Hepatocyte (in vitro differentiated cells): ENCODE measurements at regions not wholly inside any gene's neighbourhood (a gene's known extent, or its start where the extent isn't known, plus 50 kb on each side); places are given as distances from the start of the nearest gene placed in this dataset.

Experiments used
- DNase-seq: peaks from one replicate; pipeline ENCODE4 v3.0.0-alpha.2; 2016; ENCODE audit warnings: low spot score
- H2AFZ ChIP-seq: fragments of 200-600 bp; sonication (generic); 2 replicates; pipeline ENCODE4 v1.6.0; 2016; ENCODE audit warnings: antibody characterized with exemption, mild to moderate bottlenecking
- H3K27ac ChIP-seq: fragments of 200-600 bp; sonication (generic); 2 replicates; pipeline ENCODE4 v1.5.1; 2016; ENCODE audit warnings: mild to moderate bottlenecking
- H3K27me3 ChIP-seq: fragments of 200-600 bp; sonication (generic); 2 replicates; pipeline ENCODE4 v1.6.1; 2016
- H3K36me3 ChIP-seq: fragments of 200-600 bp; sonication (generic); replicated peaks from 2 replicates; pipeline ENCODE4 v1.5.1; 2016; ENCODE audit warnings: low read depth; ENCODE audit not compliant: insufficient read depth
- H3K4me1 ChIP-seq: fragments of 200-600 bp; sonication (generic); 2 replicates; pipeline ENCODE4 v1.5.1; 2016; ENCODE audit warnings: mild to moderate bottlenecking, moderate library complexity; ENCODE audit not compliant: insufficient read depth
- H3K4me2 ChIP-seq: fragments of 200-600 bp; sonication (generic); 2 replicates; pipeline ENCODE4 v1.6.0; 2016
- H3K4me3 ChIP-seq: fragments of 200-600 bp; sonication (generic); 2 replicates; pipeline ENCODE4 v1.5.1; 2016; ENCODE audit warnings: mild to moderate bottlenecking
- H3K79me2 ChIP-seq: fragments of 200-600 bp; sonication (generic); 2 replicates; pipeline ENCODE4 v1.6.0; 2017; ENCODE audit warnings: mild to moderate bottlenecking
- H3K9me2 ChIP-seq: fragments of 200-600 bp; sonication (generic); replicated peaks from 2 replicates; pipeline ENCODE4 v1.6.0; 2017; ENCODE audit warnings: mild to moderate bottlenecking; ENCODE audit not compliant: insufficient read depth
- H3K9me3 ChIP-seq: fragments of 200-600 bp; sonication (generic); 2 replicates; pipeline ENCODE4 v1.5.1; 2016; ENCODE audit warnings: low read depth, mild to moderate bottlenecking
- H4K20me1 ChIP-seq: fragments of 200-600 bp; sonication (generic); 2 replicates; pipeline ENCODE4 v1.6.0; 2016; ENCODE audit warnings: mild to moderate bottlenecking; ENCODE audit not compliant: insufficient read depth, poor library complexity, severe bottlenecking
- CTCF ChIP-seq: fragments of 200-600 bp; sonication (generic); IDR thresholded peaks from 2 replicates; pipeline ENCODE4 v1.5.1; 2016; ENCODE audit warnings: antibody characterized with exemption, mild to moderate bottlenecking; ENCODE audit not compliant: poor library complexity
- EZH2 ChIP-seq: fragments of 200-600 bp; sonication (generic); IDR thresholded peaks from 2 replicates; pipeline ENCODE4 v1.6.1; 2016; ENCODE audit warnings: antibody characterized with exemption, mild to moderate bottlenecking, borderline replicate concordance
- EZH2phosphoT487 ChIP-seq: fragments of 200-600 bp; sonication (generic); IDR thresholded peaks from one replicate; pipeline ENCODE4 v1.6.1; 2018; ENCODE audit warnings: antibody characterized with exemption, mild to moderate bottlenecking, low read depth, moderate library complexity; ENCODE audit not compliant: unreplicated experiment, severe bottlenecking
- WGBS: methylation state at CpG from one replicate; pipeline ENCODE4 v1.1.6; 2016; ENCODE audit warnings: low lambda C conversion rate; ENCODE audit errors: missing lambda C conversion rate; 5-methylcytosine and 5-hydroxymethylcytosine counted together

- Histone ChIP-seq H3K9me3 (no peaks in the 10 kb centered on the region), H3K27me3 (no peaks in the 10 kb centered on the region), H3K4me1 (no peaks in the 10 kb centered on the region), H3K4me3 (no peak overlapping the region), H3K4me2 (no peak overlapping the region), H2AFZ (no peak overlapping the region), H3K79me2 (no peaks in the 10 kb centered on the region), H3K27ac (no peak overlapping the region), H3K36me3 (no peaks in the 10 kb centered on the region), H3K9me2 (no peaks in the 10 kb centered on the region), H4K20me1 (no peaks in the 10 kb centered on the region)
- 76% methylated on average over 3 of the region's 3 CpGs for WGBS
- no peak for TF ChIP-seq EZH2
- no peak for TF ChIP-seq CTCF
- TF ChIP-seq EZH2phosphoT487: no peak
- DNase-seq: no peak
These were observed 64.6 kb upstream of the GALNT15 start for GRCh38 chr3:16109929-16110328.

- H3K79me2 ChIP-seq: no peaks in the 10 kb centered on the region
- DNase-seq: no peak
- TF ChIP-seq EZH2 (no peak), EZH2phosphoT487 (no peak)
- no peaks in the 10 kb centered on the region for H3K9me2 ChIP-seq
- WGBS: 87% methylated on average over 1 of the region's 1 CpG
- no peaks in the 10 kb centered on the region for H3K9me3 ChIP-seq
- H3K4me1 ChIP-seq: no peaks in the 10 kb centered on the region
- no peak overlapping the region for H3K4me3 ChIP-seq
- H2AFZ ChIP-seq: no peak overlapping the region
- no peak overlapping the region for H3K4me2 ChIP-seq
- H3K27ac ChIP-seq: no peak overlapping the region
- no peaks in the 10 kb centered on the region for H3K27me3 ChIP-seq
- H4K20me1 ChIP-seq: no peaks in the 10 kb centered on the region
- no peaks in the 10 kb centered on the region for H3K36me3 ChIP-seq
These were observed 61.5 kb upstream of the GALNT15 start for GRCh38 chr3:16112910-16113504.

GRCh38 chr3:16113704-16114103, 60.8 kb upstream of the GALNT15 start:
- H3K36me3 ChIP-seq: no peaks in the 10 kb centered on the region
- no peak overlapping the region for H2AFZ ChIP-seq
- no peak for DNase-seq
- H3K79me2 ChIP-seq: no peaks in the 10 kb centered on the region
- H3K27ac ChIP-seq: no peak overlapping the region
- H3K4me3 ChIP-seq: no peak overlapping the region
- H3K9me3 ChIP-seq: no peaks in the 10 kb centered on the region
- H3K9me2 ChIP-seq: no peaks in the 10 kb centered on the region
- 87% methylated on average over 3 of the region's 3 CpGs for WGBS
- H3K27me3 ChIP-seq: no peaks in the 10 kb centered on the region
- no peak overlapping the region for H3K4me2 ChIP-seq
- TF ChIP-seq EZH2 (no peak), EZH2phosphoT487 (no peak), CTCF (no peak)
- no peaks in the 10 kb centered on the region for H3K4me1 ChIP-seq
- H4K20me1 ChIP-seq: no peaks in the 10 kb centered on the region

GRCh38 chr3:16114429-16114828, 60.1 kb upstream of the GALNT15 start:
- Histone ChIP-seq H3K4me1 (no peaks in the 10 kb centered on the region), H4K20me1 (no peaks in the 10 kb centered on the region), H3K4me3 (no peak overlapping the region), H3K4me2 (no peak overlapping the region), H3K9me3 (no peaks in the 10 kb centered on the region), H3K27ac (no peak overlapping the region), H3K27me3 (no peaks in the 10 kb centered on the region), H3K36me3 (no peaks in the 10 kb centered on the region), H3K79me2 (no peaks in the 10 kb centered on the region), H3K9me2 (no peaks in the 10 kb centered on the region), H2AFZ (no peak overlapping the region)
- no peak for DNase-seq
- WGBS: 83% methylated on average over 2 of the region's 2 CpGs
- TF ChIP-seq CTCF (no peak), EZH2phosphoT487 (no peak), EZH2 (no peak)
